Uterus (tissue), 3 donors: ENCODE measurements at regions not wholly inside any gene's neighbourhood (a gene's known extent, or its start where the extent isn't known, plus 50 kb on each side); places are given as distances from the start of the nearest gene placed in this dataset.

Experiments
- DNase-seq, 2 donors: peaks; one replicate each; pipeline ENCODE4 v3.0.0-alpha.2; 2019 to 2020
- H3K27ac ChIP-seq, 2 donors: fragments of 200-600 bp; sonication (generic); 1 replicate in 1 of 2; 2 replicates in 1 of 2; pipeline ENCODE4 v1.5.1; 2016 to 2018
- H3K27me3 ChIP-seq, 2 donors: fragments of 200-600 bp; sonication (generic); one replicate each; pipeline ENCODE4 v1.5.1; 2018 to 2019; ENCODE audit warnings: control low read depth in 1 of 2
- H3K36me3 ChIP-seq, 2 donors: fragments of 200-600 bp; sonication (generic); one replicate each; pipeline ENCODE4 v1.5.1; 2019; ENCODE audit warnings: control low read depth in 1 of 2
- H3K4me1 ChIP-seq, 2 donors: fragments of 200-600 bp; sonication (generic); one replicate each; pipeline ENCODE4 v1.5.1; 2018 to 2019; ENCODE audit warnings: control low read depth in 1 of 2
- H3K4me3 ChIP-seq, 2 donors: fragments of 200-600 bp; sonication (generic); 1 replicate in 1 of 2; 2 replicates in 1 of 2; pipeline ENCODE4 v1.5.1; 2018 to 2019; ENCODE audit warnings: mild to moderate bottlenecking in 1 of 2
- H3K9me3 ChIP-seq, 2 donors: fragments of 200-600 bp; sonication (generic); one replicate each; pipeline ENCODE4 v1.5.1; 2019; ENCODE audit warnings: control low read depth in 1 of 2
- CTCF ChIP-seq, 4 experiments: fragments of 200-600 bp in 2 of 4; fragments of 450-650 bp in 2 of 4; sonication (generic) in 2 of 4; IDR thresholded peaks; one replicate each; pipeline ENCODE4 v1.5.1; 2016 to 2019; ENCODE audit warnings: antibody characterized with exemption in 4 of 4, mild to moderate bottlenecking in 2 of 4, moderate library complexity in 1 of 4
- POLR2A ChIP-seq, 2 donors: fragments of 450-650 bp; IDR thresholded peaks; one replicate each; pipeline ENCODE4 v1.6.1; 2016; ENCODE audit warnings: antibody characterized with exemption in 2 of 2, mild to moderate bottlenecking in 1 of 2, moderate library complexity in 1 of 2
- intact Hi-C: fragments of 100-400 bp; cut with DNase I; formaldehyde crosslinking; loops from one replicate; pipeline ENCODE4 v1.15.1; 2023; ENCODE audit warnings: low total_unique reads
- donor health status: DM: yes; HTN: yes; CAD: no.

DNA sequence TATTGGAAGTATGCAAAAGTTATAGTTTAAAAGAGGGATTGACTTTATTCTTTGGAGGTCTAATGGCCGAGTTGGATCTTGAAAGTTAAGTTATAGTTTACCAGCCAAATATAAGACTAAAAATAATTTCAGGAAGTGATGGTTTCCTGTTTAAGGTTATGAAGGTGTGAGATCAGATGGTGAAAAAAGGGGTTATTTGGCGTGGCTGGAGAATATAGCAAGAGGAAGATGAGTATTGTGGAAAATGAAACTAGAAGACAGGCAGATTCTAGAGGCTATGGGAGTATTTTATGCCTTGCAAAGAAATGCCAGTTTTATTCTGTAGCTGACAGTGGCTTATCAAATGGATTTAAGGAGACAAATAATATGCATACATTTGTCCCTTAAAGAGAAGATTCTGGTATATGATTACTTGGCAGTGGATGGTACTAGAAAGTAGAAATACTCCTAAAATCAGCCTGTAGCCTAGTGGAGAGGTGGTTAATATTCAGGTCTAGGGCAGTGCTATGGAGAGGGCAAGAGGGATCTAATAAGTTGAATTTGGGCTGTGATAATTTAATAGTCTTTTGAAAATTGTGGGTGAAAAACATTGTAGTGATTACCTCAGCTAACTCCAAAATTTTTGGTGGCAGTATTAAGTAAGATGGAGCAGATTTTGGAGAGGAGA is 1091.8 kb upstream of the ATXN7L3B start:
- TF ChIP-seq CTCF (IDR thresholded peaks at IDR 0.05): no peak
- no peak for TF ChIP-seq POLR2A (IDR thresholded peaks at IDR 0.05)
- Histone ChIP-seq H3K27ac (no peak overlapping the region), H3K4me1 (no peaks in the 10 kb centered on the region), H3K9me3 (no peaks in the 10 kb centered on the region), H3K36me3 (no peaks in the 10 kb centered on the region), H3K27me3 (no peaks in the 10 kb centered on the region), H3K4me3 (no peak overlapping the region)
- no peak for DNase-seq
- intact Hi-C loops: no loop called here

DNA sequence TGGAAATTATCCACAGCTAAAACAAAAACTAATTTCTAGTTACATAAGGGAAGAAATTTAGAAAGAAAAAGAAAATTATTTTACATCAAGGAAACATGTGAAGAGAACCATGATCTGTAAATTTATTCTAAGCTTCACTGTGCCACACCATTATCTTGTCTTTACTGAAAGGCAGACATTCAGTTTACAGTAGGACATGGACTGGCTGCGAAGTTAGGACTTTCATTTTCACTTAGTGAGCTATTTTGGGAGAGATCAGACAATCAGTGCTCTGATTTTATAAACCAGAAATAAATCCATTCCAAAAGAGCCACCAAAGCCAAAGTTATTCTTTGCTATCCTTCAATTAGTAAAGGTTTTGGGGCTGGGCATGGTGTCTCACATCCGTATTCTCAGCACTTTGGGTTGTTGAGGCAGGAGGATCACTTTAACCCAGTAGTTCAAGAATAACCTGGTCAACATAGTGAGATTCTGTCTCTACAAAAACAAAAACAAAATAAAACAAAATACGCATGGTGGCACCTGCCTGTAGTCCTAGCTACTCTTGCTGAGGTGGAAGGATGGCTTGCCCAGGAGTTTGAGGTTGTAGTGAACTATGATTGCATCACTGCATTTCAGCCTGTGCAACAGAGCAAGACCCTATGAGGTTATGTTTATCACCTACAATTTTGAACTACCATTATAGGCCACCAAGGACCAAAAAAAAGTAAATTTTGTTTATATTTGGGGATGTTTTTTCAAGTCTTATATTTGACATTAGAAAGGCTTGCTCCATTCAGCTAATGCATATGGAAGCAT is 1084.8 kb upstream of the ATXN7L3B start:
- Histone ChIP-seq H3K36me3 (no peaks in the 10 kb centered on the region), H3K27ac (no peak overlapping the region), H3K4me3 (no peak overlapping the region), H3K9me3 (no peaks in the 10 kb centered on the region), H3K27me3 (no peaks in the 10 kb centered on the region), H3K4me1 (no peaks in the 10 kb centered on the region)
- intact Hi-C loops: no loop called here
- TF ChIP-seq CTCF (IDR thresholded peaks at IDR 0.05) (no peak), POLR2A (IDR thresholded peaks at IDR 0.05) (no peak)
- DNase-seq: no peak

- Histone ChIP-seq H3K9me3 (no peaks in the 10 kb centered on the region), H3K4me1 (no peaks in the 10 kb centered on the region), H3K36me3 (no peaks in the 10 kb centered on the region), H3K27me3 (no peaks in the 10 kb centered on the region), H3K27ac (no peak overlapping the region), H3K4me3 (no peak overlapping the region)
- no peak for TF ChIP-seq POLR2A (IDR thresholded peaks at IDR 0.05)
- TF ChIP-seq CTCF (IDR thresholded peaks at IDR 0.05): no peak
- DNase-seq: no peak
- intact Hi-C loops: no loop called here
Measured at GRCh38 chr12:73460212-73460611, 1077.4 kb upstream of the ATXN7L3B start.

GRCh38 chr12:73465106-73465505 is 1072.5 kb upstream of the ATXN7L3B start:
- Histone ChIP-seq H3K27ac (no peak overlapping the region), H3K4me3 (no peak overlapping the region)
- intact Hi-C loops: no loop called here

More at GRCh38 chr12:73465106-73465505, 1072.5 kb upstream of the ATXN7L3B start:
- no peak for DNase-seq
- Histone ChIP-seq H3K27me3 (no peaks in the 10 kb centered on the region), H3K36me3 (no peaks in the 10 kb centered on the region), H3K9me3 (no peaks in the 10 kb centered on the region), H3K4me1 (no peaks in the 10 kb centered on the region)
- TF ChIP-seq CTCF (IDR thresholded peaks at IDR 0.05) (no peak), POLR2A (IDR thresholded peaks at IDR 0.05) (no peak)
